NCI-H510A (cell line): ENCODE measurements at regions not wholly inside any gene's neighbourhood (a gene's known extent, or its start where the extent isn't known, plus 50 kb on each side); places are given as distances from the start of the nearest gene placed in this dataset.
"Not testable (repeated sequence)": the region's sequence is repeated elsewhere in the genome, so short reads cannot be mapped to it uniquely, and the experiment has no call there.

Experiments
- DNase-seq: peaks from one replicate; lab custom pipeline; 2025; lab: John Stamatoyannopoulos, UW

DNA sequence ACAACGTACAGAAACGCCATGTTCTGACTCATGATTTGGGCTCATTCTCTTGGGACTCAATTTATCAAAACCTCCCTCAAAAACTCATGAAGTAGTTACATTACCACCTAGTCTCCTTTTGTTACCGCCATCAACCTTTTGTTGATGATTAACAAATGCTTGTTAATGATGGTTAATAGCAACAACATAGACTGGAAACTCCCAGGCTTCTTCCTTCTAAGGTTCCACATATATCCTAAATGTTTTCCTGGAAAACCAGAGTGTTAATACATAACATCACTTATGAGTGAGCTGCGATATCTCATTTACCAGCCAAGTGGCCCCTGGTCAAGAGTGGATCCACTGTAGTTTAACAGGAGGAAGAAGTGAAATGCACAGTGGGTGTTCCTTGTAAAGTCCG lies 176.3 kb downstream of the ERMARD start:
- DNase-seq, result no peak

DNA sequence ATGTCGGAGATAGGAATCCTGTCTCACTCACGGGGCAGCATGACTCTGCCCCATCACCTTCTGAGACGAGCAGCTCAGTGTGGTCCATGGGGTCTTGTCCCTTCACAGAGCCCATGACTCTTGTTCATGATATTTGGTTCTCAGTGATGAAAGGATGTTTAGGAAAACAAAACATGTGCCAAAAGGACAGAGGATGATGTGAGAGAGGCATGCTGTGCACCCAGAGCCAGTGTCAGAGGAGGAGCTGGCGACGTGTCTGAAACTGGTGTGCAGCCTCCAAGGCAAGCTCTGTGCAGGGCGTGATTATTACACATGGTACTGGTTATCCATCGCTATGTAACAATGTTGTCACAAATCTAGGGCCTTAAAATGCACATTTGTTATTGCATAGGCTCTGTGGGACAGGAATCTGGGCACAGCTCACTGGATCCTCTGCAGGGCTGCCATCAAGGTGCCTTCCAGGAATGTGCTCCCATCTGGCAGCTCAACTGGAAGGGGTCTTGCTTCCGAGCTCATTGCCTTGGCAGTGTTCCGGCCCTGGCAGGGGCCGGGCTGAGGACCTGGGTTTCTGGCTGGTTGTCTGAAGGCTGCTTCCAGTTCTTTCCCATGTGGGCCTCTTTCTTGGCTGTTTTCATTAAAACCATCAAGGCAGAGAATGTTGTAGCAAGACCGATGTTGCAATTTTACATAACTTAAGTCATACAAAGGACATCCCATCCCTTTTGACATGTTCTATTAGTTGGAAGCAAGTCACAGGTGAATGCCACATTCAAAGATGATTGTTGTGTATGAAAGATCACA lies 175.4 kb downstream of the ERMARD start:
- no peak for DNase-seq

GRCh38 chr6:169923468-169924464 lies 172.3 kb downstream of the ERMARD start:
- DNase-seq, result no peak

- DNase-seq, result no peak
Measured at GRCh38 chr6:169921853-169922824, 170.7 kb downstream of the ERMARD start.

DNA sequence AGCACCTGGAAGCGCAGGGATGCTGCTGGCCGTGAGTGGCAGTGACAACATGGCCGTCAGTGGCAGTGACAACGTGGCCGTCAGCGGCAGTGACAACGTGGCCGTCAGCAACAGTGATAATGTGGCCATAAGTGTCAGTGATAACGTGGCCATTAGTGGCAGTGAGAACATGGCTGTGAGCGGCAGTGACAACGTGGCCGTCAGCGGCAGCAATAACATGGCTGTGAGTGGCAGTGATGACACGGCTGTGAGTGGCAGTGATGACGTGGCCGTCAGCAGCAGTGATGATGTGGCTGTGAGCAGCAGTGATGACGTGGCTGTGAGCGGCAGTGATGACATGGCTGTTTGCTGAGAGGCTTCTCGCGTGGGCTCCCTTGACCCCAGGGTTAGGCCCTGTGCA lies 169.8 kb downstream of the ERMARD start:
- no peak for DNase-seq

DNA sequence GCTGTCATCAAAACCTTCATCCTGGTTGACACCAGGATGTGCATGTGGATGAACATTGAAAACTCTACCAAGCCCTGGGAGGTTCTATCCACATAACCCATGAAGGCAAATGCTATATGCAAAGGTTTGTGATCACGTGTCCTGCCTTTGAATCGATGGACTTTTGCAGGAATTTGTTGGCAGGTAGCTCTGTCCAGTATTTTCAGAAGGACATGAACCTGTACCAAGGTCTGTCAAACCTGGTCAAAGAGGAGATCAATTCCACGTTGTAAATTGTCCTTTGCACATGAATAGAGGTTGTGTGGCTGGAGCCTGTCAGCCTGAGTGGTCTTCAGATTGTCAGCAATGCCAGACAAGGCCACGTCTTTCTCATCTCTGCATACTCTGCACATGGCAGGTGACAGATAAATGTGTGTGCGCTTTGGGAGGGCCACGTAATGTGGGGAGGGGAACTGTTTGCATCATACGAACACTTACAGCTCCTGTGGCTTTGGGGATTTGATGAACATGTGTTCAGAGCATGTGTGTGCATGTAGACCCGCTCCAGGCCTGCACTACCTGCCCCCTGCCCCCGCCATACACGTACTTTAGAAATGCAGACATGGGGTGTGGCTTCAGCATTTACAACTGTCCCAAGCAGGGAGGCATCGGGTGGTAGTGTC lies 169.1 kb downstream of the ERMARD start:
- DNase-seq, result no peak

DNA sequence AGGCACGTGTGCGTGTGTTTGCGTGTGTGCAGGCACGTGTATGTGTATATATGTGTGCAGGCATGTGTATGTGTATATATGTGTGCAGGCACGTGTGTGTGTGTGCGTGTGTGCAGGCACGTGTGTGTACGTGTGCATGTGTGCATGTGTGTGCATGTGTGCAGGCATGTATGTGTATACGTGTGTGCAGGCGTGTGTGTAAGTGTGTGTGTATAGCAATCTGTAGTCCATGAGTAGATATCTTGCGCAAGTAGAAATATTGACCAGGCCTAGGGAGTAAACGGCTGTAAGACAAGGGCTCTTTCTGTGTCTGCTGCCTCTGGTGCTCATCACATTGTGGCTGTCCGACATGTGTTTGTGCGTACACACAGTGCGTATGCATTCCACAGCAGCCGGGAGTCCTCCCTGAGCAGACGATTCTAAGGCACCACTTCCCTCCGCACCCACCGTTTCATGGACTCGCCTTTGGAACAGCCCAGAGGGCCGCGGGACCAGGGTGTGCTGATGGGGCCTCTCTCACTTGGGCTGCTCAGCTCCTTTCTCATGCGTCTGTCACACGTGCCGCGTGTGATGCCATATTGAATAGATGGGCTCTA lies 167.6 kb downstream of the ERMARD start:
- no peak for DNase-seq

DNA sequence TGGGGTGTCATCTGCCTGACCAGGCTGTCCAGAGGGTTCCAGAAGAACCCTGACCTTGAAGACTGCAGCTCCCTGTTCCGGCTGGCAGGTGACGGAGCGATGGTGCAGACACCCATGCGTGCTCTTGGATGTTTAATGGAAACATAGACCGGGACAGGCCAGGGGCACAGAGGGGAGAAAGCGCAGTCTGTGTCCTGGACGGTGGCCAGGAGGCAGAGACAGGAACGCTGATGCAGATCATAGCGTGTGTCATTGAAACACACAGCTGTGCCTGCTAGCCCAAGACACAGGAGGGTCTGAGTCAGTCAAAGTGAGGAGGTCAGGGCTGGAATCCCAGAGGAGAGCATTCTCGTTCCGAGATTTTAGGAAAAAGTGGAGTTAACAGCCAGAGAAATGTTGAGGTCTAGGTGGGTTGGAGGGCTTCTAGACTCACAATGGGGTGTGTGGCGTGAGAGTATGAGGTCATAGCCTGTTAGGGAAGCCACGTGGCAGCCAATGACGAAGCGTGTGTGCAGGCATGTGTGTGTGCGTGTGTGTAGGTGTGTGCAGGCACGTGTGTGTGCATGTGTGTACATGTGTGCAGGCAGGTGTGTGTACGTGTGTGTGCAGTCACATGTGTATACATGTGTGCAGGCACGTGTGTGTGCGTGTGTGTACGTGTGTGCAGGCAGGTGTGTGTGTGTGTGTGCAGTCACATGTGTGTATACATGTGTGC lies 167.0 kb downstream of the ERMARD start:
- DNase-seq, result no peak

DNA sequence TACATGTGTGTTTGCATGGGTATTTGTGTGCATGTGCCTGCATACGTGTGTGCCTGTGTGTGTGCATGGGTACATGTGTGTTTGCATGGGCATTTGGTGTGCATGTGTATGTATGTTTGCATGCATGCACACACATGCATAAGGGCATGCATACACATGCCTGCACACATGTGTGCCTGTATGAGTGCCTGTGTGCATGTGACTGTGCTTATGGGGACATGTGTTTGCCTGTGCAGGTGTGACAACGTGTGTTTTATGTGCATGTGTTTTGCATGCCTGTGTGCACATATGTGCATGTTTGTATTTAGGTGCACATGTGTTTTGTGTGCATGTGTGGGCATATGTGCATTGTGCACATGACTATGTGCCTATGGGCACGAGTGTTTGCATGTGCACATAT lies 165.7 kb downstream of the ERMARD start:
- DNase-seq, result no peak

DNA sequence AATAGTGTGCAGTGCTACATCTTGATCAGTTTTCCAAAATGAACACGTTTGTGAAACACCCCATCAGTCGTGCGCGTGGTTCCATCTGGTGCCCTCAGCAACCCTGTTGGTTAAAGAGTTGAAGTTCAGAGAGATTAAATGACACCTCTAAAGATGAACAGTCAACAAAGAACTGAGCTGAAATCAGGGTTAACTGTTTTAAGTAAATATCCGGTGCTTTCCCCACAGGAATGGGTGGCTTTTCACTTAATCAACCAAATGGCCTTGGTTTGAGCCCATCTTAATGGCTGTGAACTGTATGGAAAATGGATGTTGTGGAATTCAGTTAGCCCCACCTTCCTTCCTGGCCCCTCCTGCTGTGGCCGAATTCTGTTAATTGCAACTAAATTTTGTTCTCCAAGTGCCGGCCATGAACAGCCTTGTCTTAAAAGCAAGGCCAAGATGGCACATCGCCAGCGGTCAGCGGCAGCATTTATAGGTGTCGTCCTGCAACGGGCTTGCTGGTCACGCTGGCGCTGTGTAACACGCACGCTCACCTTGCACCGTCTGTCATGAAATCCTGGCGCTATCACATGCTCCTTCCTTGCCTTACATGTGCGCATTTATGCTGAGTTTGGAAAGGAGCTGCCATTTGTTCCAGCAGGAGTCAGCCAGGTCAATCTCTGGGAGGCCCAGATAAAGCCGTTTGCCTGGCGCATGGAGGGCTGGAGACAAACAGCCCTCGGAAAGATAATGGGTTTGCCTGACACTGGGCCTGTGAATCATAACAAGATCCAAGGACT lies 164.5 kb downstream of the ERMARD start:
- no peak for DNase-seq

GRCh38 chr6:169913745-169914144 lies 162.3 kb downstream of the ERMARD start:
- not testable (repeated sequence) for DNase-seq

DNA sequence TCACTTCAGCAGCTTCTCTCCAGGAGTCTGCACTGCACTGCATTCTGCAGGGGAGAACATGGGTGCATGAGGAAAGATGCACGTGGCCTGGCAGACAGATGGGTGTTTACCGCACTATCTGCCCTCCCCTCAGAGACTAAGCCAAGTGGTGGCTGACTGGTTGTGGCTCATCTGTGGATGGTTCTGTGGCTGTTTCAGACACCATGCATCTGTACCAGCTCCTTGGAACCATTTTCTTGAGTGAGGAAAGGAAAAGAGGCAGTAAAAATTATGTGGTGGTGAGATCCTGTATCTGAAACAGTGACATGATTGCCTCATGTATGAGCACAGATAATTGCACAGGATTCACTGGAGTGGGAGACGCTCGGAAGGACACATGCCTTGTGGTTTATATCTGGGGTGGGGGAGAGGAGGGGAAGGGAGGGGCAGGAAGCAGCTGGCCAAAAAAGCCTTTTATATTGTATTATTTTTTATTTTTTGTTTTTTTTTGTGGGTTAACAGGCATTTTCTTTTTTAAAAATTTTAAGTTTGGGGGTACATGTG lies 161.7 kb downstream of the ERMARD start:
- DNase-seq, result no peak

GRCh38 chr6:169912266-169913095 lies 161.1 kb downstream of the ERMARD start:
- no peak for DNase-seq

GRCh38 chr6:169911264-169912263 lies 160.1 kb downstream of the ERMARD start:
- no peak for DNase-seq

- DNase-seq, result no peak
Measured at GRCh38 chr6:169909113-169909512, 157.7 kb downstream of the ERMARD start.

GRCh38 chr6:169908403-169908933 lies 157.0 kb downstream of the ERMARD start:
- no peak for DNase-seq
